ENCODE measurements at regions not wholly inside any gene's neighbourhood (a gene's known extent, or its start where the extent isn't known, plus 50 kb on each side); places are given as distances from the start of the nearest gene placed in this dataset.

DNA sequence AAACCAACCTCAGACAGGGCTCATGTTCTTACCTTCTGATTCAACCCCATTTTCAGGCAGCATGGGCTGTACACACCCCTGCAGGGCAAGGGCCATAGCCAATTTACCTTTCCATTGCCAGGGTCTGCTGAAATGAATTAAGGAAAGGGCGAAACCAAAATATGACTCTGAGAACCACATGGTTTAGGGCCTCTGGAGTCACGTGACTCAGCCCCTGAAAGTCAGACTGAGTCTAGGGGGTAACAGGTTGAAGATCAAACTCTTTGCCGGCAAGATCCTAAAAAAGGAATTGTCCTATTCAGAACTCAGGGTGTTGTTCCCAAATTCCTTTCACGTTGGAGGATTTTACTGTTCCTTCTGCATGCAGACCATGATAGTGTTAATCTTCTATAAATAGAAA, 118.9 kb downstream of the RAB11FIP2 start:
- no peak for TF ChIP-seq ESRRA (IDR thresholded peaks at IDR 0.05; ENCODE audit: low read length)
- TF ChIP-seq JUND (IDR thresholded peaks at IDR 0.05; ENCODE audit: low read depth, low read length) = no peak
- TF ChIP-seq, protein P1, sequence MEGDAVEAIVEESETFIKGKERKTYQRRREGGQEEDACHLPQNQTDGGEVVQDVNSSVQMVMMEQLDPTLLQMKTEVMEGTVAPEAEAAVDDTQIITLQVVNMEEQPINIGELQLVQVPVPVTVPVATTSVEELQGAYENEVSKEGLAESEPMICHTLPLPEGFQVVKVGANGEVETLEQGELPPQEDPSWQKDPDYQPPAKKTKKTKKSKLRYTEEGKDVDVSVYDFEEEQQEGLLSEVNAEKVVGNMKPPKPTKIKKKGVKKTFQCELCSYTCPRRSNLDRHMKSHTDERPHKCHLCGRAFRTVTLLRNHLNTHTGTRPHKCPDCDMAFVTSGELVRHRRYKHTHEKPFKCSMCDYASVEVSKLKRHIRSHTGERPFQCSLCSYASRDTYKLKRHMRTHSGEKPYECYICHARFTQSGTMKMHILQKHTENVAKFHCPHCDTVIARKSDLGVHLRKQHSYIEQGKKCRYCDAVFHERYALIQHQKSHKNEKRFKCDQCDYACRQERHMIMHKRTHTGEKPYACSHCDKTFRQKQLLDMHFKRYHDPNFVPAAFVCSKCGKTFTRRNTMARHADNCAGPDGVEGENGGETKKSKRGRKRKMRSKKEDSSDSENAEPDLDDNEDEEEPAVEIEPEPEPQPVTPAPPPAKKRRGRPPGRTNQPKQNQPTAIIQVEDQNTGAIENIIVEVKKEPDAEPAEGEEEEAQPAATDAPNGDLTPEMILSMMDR (IDR thresholded peaks at IDR 0.05 in 2 of 3, conservative IDR thresholded peaks at IDR 0.05 in 1 of 3; ENCODE audit: control insufficient read depth in 2 of 3, extremely low read depth in 1 of 3, insufficient read depth in 1 of 3, low read depth in 3 of 3, low read length in 3 of 3) = no peak
- no peak for TF ChIP-seq POLR2A (IDR thresholded peaks at IDR 0.05; ENCODE audit: low read depth, low read length)
- TF ChIP-seq USF2 (IDR thresholded peaks at IDR 0.05; ENCODE audit: borderline replicate concordance, low read depth, low read length) = no peak
- no peak for TF ChIP-seq SIN3A (IDR thresholded peaks at IDR 0.05; ENCODE audit: low read depth, low read length)
- no peak for TF ChIP-seq CHD4 (IDR thresholded peaks at IDR 0.05)

Data from GM12878 (cell line).